Immature natural killer cell (primary cell): ENCODE measurements at regions not wholly inside any gene's neighbourhood (a gene's known extent, or its start where the extent isn't known, plus 50 kb on each side); places are given as distances from the start of the nearest gene placed in this dataset.

ENCODE experiments used
- DNase-seq, 3 donors: peaks; one replicate each; pipeline ENCODE4 v3.0.0; 2022; ENCODE audit warnings: mixed read lengths in 1 of 3
- H3K27ac Mint-ChIP-seq, 6 donors: one replicate each; pipeline ENCODE4 v1.8.0; 2020; ENCODE audit warnings: mixed read lengths in 6 of 6, mild to moderate bottlenecking in 5 of 6, inconsistent platforms in 4 of 6, moderate library complexity in 3 of 6
- H3K27me3 Mint-ChIP-seq, 3 donors: one replicate each; pipeline ENCODE4 v1.8.0; 2020 to 2021; ENCODE audit warnings: low read depth in 3 of 3, mild to moderate bottlenecking in 3 of 3, mixed read lengths in 3 of 3, moderate library complexity in 3 of 3, inconsistent platforms in 1 of 3
- H3K36me3 Mint-ChIP-seq, 3 donors: one replicate each; pipeline ENCODE4 v1.8.0; 2020; ENCODE audit warnings: mixed read lengths in 3 of 3, inconsistent platforms in 2 of 3, mild to moderate bottlenecking in 2 of 3
- H3K4me1 Mint-ChIP-seq, 2 donors: one replicate each; pipeline ENCODE4 v1.8.0; 2020; ENCODE audit warnings: inconsistent platforms in 2 of 2, mild to moderate bottlenecking in 2 of 2, mixed read lengths in 2 of 2, moderate library complexity in 1 of 2
- H3K4me3 Mint-ChIP-seq, 5 donors: one replicate each; pipeline ENCODE4 v1.8.0; 2020; ENCODE audit warnings: mild to moderate bottlenecking in 5 of 5, mixed read lengths in 5 of 5, inconsistent platforms in 3 of 5, moderate library complexity in 3 of 5
- H3K9me3 Mint-ChIP-seq, 6 donors: one replicate each; pipeline ENCODE4 v1.8.0; 2020; ENCODE audit warnings: mild to moderate bottlenecking in 6 of 6, mixed read lengths in 6 of 6, inconsistent platforms in 4 of 6, moderate library complexity in 3 of 6

DNA sequence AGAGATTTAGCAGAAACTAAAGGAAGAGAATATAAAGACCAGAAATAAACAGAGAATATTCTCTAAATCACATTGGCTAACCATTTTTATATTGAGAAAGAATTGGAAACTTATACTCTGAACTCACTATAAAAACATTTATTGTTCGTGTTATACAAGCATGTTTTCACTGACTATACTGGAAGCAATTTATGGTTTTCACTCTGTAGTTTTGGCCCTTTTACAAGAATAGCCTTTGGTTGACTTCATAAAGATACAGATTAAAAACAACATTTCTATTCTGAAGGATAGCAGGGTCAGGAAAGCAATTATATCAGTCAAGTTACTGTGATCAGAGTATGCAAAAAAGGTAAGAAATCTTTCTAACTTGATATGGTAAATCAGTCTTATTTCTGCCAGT, 965.7 kb upstream of the FAT3 start:
- Mint-ChIP-seq H3K36me3 (no peaks in the 10 kb centered on the region), H3K4me3 (no peak overlapping the region), H3K9me3 (peaks cover 0 to 32% (median 12%) of the 10 kb centered on the region in 6 donors), H3K27me3 (no peaks in the 10 kb centered on the region), H3K27ac (no peak overlapping the region), H3K4me1 (no peaks in the 10 kb centered on the region)
- no peak for DNase-seq

DNA sequence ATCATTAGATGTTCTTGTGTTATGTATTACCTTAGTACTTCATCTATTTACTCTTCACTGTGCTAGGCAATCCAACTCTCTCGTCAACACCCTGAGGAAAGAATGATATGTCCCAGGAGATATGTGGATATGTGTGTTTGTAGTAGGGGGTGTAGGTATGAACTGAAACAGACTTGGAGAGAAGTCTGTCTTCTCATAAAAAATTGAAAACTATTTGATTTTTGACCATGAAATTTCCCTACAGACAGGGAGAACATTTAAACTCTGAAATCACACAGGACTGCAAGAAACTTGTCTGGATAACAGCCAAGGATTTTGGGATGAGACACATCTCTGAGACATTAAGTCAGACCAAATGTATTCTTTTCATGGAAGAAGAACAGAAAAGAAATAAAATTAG, 967.0 kb upstream of the FAT3 start:
- no peak for DNase-seq
- peaks cover 5 to 37% (median 16%) of the 10 kb centered on the region in 6 donors for H3K9me3 Mint-ChIP-seq
- H3K27me3 Mint-ChIP-seq = no peaks in the 10 kb centered on the region
- H3K4me3 Mint-ChIP-seq = no peak overlapping the region
- H3K27ac Mint-ChIP-seq = no peak overlapping the region
- peaks cover 0 to 3% (median 0%) of the 10 kb centered on the region in 3 donors for H3K36me3 Mint-ChIP-seq
- H3K4me1 Mint-ChIP-seq = no peaks in the 10 kb centered on the region

DNA sequence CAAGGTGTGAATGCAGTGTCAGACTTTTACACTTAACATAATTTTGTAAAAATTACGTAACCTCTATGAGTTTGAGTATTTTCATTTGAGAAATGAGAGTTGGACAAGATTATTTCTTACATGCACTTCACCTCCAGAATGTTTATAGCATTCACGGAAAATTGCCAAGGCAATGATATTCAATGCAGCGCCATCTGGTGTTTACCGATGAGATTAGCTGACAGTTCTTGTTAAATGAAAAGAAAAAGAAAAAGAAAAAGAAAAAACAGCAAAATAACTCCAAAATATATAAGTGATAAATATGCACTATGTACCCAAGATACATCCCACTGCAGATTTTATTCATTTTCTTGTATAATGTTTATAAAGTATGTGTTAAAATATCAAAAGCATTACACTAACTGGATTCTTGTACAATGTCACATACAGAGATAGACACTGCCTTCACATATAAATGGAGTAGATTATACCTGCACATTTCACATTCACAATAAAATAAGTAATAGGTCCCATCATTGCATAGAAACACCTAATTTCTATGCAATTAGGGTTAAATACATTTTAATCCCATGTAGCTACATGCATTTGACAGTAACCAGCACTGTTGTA, 976.3 kb upstream of the FAT3 start:
- DNase-seq = no peak
- H3K27me3 Mint-ChIP-seq = no peaks in the 10 kb centered on the region
- H3K27ac Mint-ChIP-seq = no peak overlapping the region
- H3K9me3 Mint-ChIP-seq = peaks cover 0 to 21% (median 2%) of the 10 kb centered on the region in 6 donors
- H3K4me1 Mint-ChIP-seq = no peaks in the 10 kb centered on the region
- no peaks in the 10 kb centered on the region for H3K36me3 Mint-ChIP-seq
- H3K4me3 Mint-ChIP-seq = no peak overlapping the region

DNA sequence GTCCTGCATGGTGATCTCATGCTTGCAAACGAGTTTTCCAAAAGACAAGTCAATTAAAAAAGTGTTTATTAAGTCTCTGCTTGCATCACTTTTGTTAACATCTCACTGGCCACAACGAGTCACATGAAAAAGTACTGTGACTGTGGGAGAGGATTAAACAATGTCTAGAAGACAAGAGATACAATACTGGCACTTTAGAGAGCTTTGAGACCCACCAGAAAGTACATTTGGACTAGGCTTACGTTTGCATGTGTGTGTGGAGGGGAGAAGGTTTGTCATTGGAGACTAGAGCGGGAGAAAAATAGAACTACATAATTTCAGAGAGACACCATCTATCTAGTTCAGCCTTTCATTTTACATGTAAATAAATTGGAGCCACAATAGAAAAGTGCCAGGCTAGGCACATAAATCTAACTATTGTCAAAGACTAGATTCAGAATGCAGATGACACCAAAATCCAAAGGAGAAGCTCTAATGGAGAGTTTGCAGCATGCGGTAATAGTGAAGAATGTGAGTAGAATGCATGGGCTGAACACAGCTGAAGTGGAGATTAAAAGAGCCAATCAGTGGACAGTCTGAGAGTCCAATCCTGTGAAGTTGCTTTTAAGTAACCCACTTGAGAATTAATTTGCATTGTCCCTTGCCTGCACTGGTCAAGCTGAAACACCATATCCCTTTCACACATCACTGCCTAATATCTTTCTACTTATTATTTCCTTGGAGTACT, 977.4 kb upstream of the FAT3 start:
- Mint-ChIP-seq H3K9me3 (peaks cover 0 to 14% (median 3%) of the 10 kb centered on the region in 6 donors), H3K4me3 (no peak overlapping the region), H3K4me1 (no peaks in the 10 kb centered on the region), H3K27me3 (no peaks in the 10 kb centered on the region), H3K27ac (no peak overlapping the region), H3K36me3 (no peaks in the 10 kb centered on the region)
- no peak for DNase-seq

DNA sequence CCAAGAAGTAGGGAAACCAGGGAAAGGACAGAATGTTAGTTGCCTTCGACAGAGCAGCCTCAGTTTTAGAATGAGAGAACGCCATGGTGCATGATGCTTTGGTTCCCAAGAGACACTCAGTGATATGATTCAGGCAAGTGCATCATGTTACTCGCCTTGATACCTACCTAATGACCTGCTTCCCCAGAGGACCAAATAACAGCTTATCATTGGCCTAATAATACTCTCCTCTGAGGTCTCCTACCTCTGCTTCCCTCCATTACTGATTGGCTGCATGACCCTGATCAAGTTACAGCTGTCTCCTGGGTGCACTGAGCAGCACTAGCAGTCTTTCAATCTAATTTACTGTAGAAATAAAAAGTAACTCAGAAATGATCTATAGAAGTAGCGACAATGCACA, 979.7 kb upstream of the FAT3 start:
- Mint-ChIP-seq H3K36me3 (peaks cover 0 to 3% (median 3%) of the 10 kb centered on the region in 3 donors), H3K27me3 (no peaks in the 10 kb centered on the region), H3K27ac (no peak overlapping the region), H3K9me3 (peaks cover 3 to 11% (median 6%) of the 10 kb centered on the region in 6 donors), H3K4me1 (no peaks in the 10 kb centered on the region), H3K4me3 (no peak overlapping the region)
- no peak for DNase-seq

DNA sequence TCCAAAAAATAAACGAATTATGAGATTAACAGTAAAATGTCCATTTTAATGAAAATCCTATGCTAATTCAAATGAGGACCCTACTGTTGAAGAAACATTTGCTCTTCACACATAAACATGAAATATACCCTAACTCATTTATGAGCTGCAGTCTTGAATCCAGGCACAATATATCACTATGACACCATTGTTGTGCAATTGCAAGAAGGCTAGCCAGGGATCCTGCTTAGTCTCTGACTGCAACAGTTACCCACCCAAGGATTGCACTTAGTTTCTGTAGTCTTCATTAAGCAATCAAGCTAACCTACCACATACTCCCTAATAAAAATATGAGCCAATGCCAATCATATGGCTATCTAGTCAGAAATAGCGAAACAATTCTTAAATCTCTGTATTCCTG, 981.0 kb upstream of the FAT3 start:
- H3K9me3 Mint-ChIP-seq = peaks cover 4 to 11% (median 8%) of the 10 kb centered on the region in 6 donors
- peaks cover 0 to 1% (median 0%) of the 10 kb centered on the region in 3 donors for H3K27me3 Mint-ChIP-seq
- no peak overlapping the region for H3K27ac Mint-ChIP-seq
- peaks cover 0 to 3% (median 3%) of the 10 kb centered on the region in 3 donors for H3K36me3 Mint-ChIP-seq
- H3K4me3 Mint-ChIP-seq = no peak overlapping the region
- H3K4me1 Mint-ChIP-seq = no peaks in the 10 kb centered on the region
- DNase-seq = no peak

DNA sequence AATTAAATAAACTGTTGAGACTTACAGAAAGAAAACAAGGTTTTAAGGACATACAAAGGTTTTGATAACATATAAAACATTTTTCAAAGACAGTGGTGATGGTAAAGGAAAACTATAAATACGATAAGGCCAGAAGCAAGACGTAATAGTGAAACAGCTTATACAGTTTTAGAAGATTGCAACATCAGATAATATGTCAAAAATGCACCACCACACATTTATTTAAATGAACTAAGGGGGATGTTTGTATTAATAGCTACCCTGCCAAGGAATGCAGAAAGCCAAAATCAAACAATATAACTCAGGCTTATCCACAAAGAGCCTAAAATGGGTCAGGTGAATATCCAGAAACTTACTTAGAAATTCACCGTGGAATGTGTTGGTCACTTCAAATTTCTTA, 981.6 kb upstream of the FAT3 start:
- no peaks in the 10 kb centered on the region for H3K4me1 Mint-ChIP-seq
- peaks cover 0 to 3% (median 3%) of the 10 kb centered on the region in 3 donors for H3K36me3 Mint-ChIP-seq
- H3K27ac Mint-ChIP-seq = no peak overlapping the region
- H3K4me3 Mint-ChIP-seq = no peak overlapping the region
- DNase-seq = no peak
- peaks cover 0 to 1% (median 0%) of the 10 kb centered on the region in 3 donors for H3K27me3 Mint-ChIP-seq
- peaks cover 7 to 15% (median 12%) of the 10 kb centered on the region in 6 donors for H3K9me3 Mint-ChIP-seq

DNA sequence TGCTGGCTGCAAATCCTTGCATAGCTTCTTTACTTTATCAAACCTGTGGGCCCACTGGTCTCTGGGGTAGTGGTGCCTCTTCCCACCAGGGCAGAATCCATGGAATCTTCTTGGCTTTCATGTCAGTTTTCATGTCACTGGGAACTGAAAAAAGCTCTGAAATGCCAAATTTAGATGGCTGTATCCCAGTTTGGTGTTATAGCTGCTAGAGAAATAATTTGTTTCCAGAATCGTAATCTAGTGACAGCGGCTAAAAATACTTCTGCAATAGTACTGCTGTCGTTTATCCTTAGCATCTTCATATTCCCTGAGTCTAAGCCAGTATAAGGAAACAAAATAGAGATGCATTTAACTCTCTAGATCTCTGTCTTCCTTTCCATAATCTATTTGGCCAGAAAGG, 983.4 kb upstream of the FAT3 start:
- no peak for DNase-seq

DNA sequence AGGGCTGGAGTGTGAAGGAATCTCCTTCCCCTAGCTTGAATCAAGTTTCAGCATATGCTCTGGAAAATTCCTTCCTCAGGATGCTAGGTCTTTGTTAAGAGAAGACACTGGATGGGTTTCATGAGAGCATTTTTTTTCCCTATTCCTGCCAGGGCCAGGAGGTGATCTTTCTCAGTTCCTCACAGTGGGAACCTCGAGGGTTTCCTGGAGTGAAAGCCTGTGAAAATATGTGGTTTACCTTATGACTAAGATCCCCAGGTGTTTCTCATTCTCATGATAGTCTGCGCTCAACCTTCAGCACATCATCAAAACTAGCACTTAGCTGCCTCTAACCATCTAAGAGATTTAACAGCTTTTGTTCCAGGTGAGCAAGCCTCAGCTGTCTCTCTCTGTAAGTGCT, 985.3 kb upstream of the FAT3 start:
- Mint-ChIP-seq H3K4me1 (no peaks in the 10 kb centered on the region), H3K9me3 (peaks cover 9 to 22% (median 16%) of the 10 kb centered on the region in 6 donors), H3K4me3 (no peak overlapping the region), H3K27ac (no peak overlapping the region), H3K27me3 (peaks cover 0 to 1% (median 0%) of the 10 kb centered on the region in 3 donors), H3K36me3 (peaks cover 0 to 3% (median 3%) of the 10 kb centered on the region in 3 donors)
- DNase-seq = no peak

More for the DNA sequence above, 983.4 kb upstream of the FAT3 start:
- Mint-ChIP-seq H3K36me3 (peaks cover 0 to 3% (median 3%) of the 10 kb centered on the region in 3 donors), H3K27me3 (peaks cover 0 to 1% (median 0%) of the 10 kb centered on the region in 3 donors), H3K9me3 (peaks cover 8 to 22% (median 15%) of the 10 kb centered on the region in 6 donors), H3K4me1 (no peaks in the 10 kb centered on the region), H3K27ac (no peak overlapping the region), H3K4me3 (no peak overlapping the region)

DNA sequence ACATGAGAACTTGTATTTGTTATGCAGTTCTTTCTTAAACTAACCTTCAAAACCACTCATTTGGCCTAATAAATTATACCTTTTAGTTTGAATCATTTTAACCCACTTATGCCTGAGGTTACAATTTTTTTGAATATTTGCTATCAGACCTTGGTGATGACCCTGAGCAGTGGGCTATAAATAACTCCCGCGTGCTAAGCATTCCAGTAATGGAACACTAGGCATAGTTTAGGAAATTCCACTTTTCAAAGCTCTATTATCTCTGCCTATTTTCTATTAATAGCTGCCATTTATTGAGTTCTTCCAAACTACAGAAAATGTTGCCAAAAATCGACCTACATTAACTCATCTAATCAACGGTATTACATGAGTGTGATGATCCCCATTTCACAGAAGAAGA, 993.4 kb upstream of the FAT3 start:
- Mint-ChIP-seq H3K27me3 (no peaks in the 10 kb centered on the region), H3K27ac (no peak overlapping the region), H3K4me3 (no peak overlapping the region), H3K9me3 (peaks cover 5 to 16% (median 9%) of the 10 kb centered on the region in 6 donors), H3K4me1 (no peaks in the 10 kb centered on the region), H3K36me3 (no peaks in the 10 kb centered on the region)
- no peak for DNase-seq

DNA sequence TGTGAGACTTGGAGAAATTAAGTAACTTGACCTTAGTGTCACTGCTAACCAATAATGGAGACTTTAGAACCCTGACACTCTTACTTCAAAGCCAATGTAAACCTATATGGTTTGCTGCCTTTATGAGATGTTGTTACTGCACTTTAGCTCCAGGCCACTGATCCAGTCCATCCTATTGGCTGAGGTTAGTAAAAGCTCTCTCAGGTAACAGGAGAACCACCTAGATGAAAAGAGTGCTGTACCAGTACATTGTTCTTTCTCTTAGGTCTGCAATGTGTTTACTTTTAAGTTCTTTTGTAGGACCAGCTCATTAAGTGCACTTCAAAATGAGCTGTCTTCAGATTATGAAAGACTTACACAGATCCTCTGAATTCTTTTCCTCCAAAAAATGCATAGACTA, 994.0 kb upstream of the FAT3 start:
- Mint-ChIP-seq H3K27me3 (no peaks in the 10 kb centered on the region), H3K4me3 (no peak overlapping the region), H3K36me3 (no peaks in the 10 kb centered on the region), H3K4me1 (no peaks in the 10 kb centered on the region), H3K27ac (no peak overlapping the region), H3K9me3 (peaks cover 5 to 14% (median 7%) of the 10 kb centered on the region in 6 donors)
- DNase-seq = no peak

DNA sequence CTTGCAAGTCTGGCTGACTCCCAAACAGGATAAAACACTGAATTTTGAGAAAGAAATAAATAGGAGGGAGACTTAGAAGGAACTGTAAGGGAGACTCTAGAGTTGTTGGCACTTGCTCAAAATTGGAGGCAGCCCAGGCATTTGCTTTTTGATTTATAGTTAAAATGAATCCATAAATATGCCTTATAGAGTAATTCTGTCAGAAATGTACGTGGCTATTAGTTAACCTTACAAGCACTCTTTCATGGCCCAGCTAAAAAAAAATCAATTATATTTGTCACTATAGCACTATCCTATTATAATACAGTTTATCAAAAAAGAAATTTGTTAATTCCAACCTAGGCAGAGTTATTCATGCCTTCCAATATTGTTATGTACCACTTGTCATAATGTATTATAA, 1000.0 kb upstream of the CHORDC1 start:
- DNase-seq = no peak
- no peaks in the 10 kb centered on the region for H3K27me3 Mint-ChIP-seq
- peaks cover 1 to 29% (median 9%) of the 10 kb centered on the region in 6 donors for H3K9me3 Mint-ChIP-seq
- H3K4me1 Mint-ChIP-seq = no peaks in the 10 kb centered on the region
- no peak overlapping the region for H3K4me3 Mint-ChIP-seq
- no peak overlapping the region for H3K27ac Mint-ChIP-seq
- no peaks in the 10 kb centered on the region for H3K36me3 Mint-ChIP-seq

DNA sequence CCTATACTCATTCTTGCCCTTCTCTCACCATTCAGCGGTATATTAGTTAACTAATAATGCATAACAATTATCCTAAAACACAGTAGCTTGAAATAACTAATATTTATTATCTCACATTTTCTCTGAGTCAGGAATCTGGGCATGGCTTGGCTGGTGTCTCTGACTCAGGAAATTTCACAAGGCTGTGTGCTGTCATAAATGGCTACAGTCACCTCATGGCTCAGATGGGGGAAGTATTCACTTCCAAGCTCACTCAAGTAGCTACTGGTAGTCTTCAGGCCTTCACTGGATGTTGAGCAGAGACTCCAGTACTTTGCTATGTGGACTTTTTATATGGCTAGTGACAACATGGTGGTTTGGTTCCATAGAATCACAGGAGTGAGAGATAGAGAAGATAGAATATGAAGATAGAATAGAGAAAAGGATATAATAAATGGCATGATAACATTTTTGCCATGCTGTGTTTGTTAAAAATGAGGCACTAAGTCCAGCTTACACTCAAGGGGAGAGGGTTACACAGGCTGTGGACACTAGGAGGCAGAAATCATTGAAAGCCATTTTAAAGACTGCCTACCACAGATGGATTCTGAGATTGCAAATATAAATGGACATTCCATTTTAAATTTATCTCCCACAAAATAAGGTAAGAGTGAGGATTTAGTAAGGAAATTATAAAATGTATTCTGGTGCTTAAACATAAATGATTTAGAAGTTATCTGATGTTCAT, 997.8 kb upstream of the CHORDC1 start:
- Mint-ChIP-seq H3K4me3 (no peak overlapping the region), H3K4me1 (no peaks in the 10 kb centered on the region), H3K9me3 (peaks cover 5 to 29% (median 9%) of the 10 kb centered on the region in 6 donors), H3K36me3 (no peaks in the 10 kb centered on the region), H3K27ac (no peak overlapping the region), H3K27me3 (peaks cover 0 to 1% (median 0%) of the 10 kb centered on the region in 3 donors)
- no peak for DNase-seq

DNA sequence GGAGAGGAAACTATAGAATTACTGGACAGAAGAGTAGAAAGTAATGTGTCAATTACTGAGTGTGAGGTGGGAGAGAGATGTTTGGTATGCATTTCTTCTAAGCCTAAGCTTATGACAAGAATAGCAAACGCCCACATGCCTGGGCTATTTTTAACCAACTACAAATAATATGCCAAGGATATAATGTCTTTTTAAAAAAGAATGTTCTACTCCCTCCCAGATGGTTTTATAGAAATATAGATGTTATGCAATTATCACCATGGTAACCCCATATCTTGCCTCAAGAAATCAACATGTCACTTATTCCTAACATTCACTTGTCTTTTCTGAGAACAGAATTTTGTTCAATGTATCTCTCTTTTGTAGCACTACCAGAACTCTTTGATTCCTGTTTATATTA, 996.7 kb upstream of the CHORDC1 start:
- Mint-ChIP-seq H3K9me3 (peaks cover 5 to 27% (median 9%) of the 10 kb centered on the region in 6 donors), H3K4me1 (no peaks in the 10 kb centered on the region), H3K4me3 (no peak overlapping the region), H3K36me3 (no peaks in the 10 kb centered on the region), H3K27ac (no peak overlapping the region), H3K27me3 (peaks cover 0 to 1% (median 0%) of the 10 kb centered on the region in 3 donors)
- DNase-seq = no peak
